Chondrocyte (in vitro differentiated cells): ENCODE measurements at regions not wholly inside any gene's neighbourhood (a gene's known extent, or its start where the extent isn't known, plus 50 kb on each side); places are given as distances from the start of the nearest gene placed in this dataset.

Source experiments
- DNase-seq: peaks from one replicate; pipeline ENCODE4 v3.0.0; 2021; ENCODE audit warnings: mixed read lengths, low spot score
- H3K27ac Mint-ChIP-seq: one replicate; pipeline ENCODE4 v1.8.0; 2021; ENCODE audit warnings: mild to moderate bottlenecking, moderate library complexity, mixed read lengths; ENCODE audit not compliant: unreplicated experiment
- H3K27me3 Mint-ChIP-seq: 2 replicates; pipeline ENCODE4 v1.8.0; 2021; ENCODE audit warnings: low read depth, mixed read lengths
- H3K36me3 Mint-ChIP-seq: 2 replicates; pipeline ENCODE4 v1.8.0; 2021; ENCODE audit warnings: low read depth, mixed read lengths
- H3K4me1 Mint-ChIP-seq: 2 replicates; pipeline ENCODE4 v1.8.0; 2021; ENCODE audit warnings: low read depth, mild to moderate bottlenecking, mixed read lengths
- H3K4me3 Mint-ChIP-seq: one replicate; pipeline ENCODE4 v1.8.0; 2021; ENCODE audit warnings: mild to moderate bottlenecking, moderate library complexity, mixed read lengths; ENCODE audit not compliant: unreplicated experiment
- H3K9me3 Mint-ChIP-seq: 2 replicates; pipeline ENCODE4 v1.8.0; 2021; ENCODE audit warnings: low read depth, mixed read lengths
- CTCF ChIP-seq: fragments of 200-600 bp; sonication (generic); IDR thresholded peaks from 2 replicates; pipeline ENCODE4 v1.5.0; 2021; ENCODE audit warnings: antibody characterized with exemption, mild to moderate bottlenecking, moderate library complexity

- TF ChIP-seq CTCF: no peak
- Mint-ChIP-seq H3K4me1 (peaks cover 7% of the 10 kb centered on the region), H3K4me3 (no peak overlapping the region), H3K27ac (no peak overlapping the region), H3K36me3 (no peaks in the 10 kb centered on the region), H3K9me3 (no peaks in the 10 kb centered on the region), H3K27me3 (peaks cover 47% of the 10 kb centered on the region)
- DNase-seq: no peak
Observed at GRCh38 chr15:69529141-69529540, 76.5 kb downstream of the RPLP1 start.

- TF ChIP-seq CTCF: no peak
- no peaks in the 10 kb centered on the region for H3K36me3 Mint-ChIP-seq
- no peak for DNase-seq
- no peaks in the 10 kb centered on the region for H3K9me3 Mint-ChIP-seq
- no peak overlapping the region for H3K4me3 Mint-ChIP-seq
- peaks cover 7% of the 10 kb centered on the region for H3K4me1 Mint-ChIP-seq
- H3K27ac Mint-ChIP-seq: no peak overlapping the region
- peaks cover 45% of the 10 kb centered on the region for H3K27me3 Mint-ChIP-seq
Observed at GRCh38 chr15:69529961-69530633, 77.5 kb downstream of the RPLP1 start.

DNA sequence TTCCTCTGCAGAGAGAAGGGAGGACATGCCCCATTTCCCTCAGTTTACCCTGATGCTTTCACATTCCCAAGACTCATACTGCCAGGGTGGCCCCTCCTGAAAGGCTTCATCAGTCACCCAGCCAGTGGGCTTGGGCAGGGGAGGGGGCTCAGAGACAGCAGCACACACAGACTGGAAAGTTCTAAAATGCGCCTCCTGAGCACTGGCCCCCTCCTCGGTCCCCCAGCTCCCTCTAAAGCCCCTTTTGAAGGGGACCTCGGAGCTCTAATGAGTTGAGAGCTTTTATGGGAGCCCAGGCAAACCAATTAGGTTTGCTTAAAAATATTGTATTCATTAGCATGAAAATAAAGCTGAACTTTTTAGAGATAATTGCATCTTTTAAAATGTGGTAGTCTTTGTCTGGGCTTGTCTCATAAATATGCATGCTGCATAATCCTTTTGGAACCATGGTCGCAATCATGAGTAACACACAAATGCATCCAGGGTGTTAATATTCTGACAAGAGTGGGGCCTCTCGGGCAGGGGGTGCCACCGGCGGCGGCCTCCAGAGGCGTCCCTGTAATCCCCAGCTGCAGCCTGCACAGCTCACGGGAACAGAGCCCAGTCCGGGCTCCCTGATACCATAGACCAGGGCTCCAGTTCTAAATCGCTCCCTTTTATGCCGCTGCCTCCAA lies 78.5 kb downstream of the RPLP1 start:
- DNase-seq: no peak
- no peaks in the 10 kb centered on the region for H3K9me3 Mint-ChIP-seq
- TF ChIP-seq CTCF: no peak
- H3K27ac Mint-ChIP-seq: no peak overlapping the region
- no peak overlapping the region for H3K4me3 Mint-ChIP-seq
- peaks cover 10% of the 10 kb centered on the region for H3K4me1 Mint-ChIP-seq
- peaks cover 2% of the 10 kb centered on the region for H3K36me3 Mint-ChIP-seq
- H3K27me3 Mint-ChIP-seq: peaks cover 40% of the 10 kb centered on the region

DNA sequence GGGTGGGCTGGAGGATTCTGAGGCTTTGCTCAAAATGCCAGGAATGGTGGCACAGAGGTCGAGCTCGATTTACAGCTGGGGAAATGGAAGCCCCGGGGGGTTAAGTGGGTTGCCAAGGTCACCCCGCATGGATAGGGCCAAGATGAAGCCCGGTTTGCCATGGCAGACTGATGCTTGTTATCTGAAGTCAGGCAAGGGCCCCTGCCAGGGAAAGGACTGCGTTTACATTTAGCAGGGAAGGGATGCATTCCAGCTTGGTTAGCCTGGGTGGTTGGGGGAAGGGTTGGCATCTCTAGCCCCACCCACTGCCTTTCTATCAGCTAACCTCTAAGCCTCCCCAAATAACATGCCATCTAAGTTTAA lies 79.0 kb downstream of the RPLP1 start:
- Mint-ChIP-seq H3K4me3 (no peak overlapping the region), H3K36me3 (peaks cover 2% of the 10 kb centered on the region), H3K4me1 (peaks cover 11% of the 10 kb centered on the region)

DNA sequence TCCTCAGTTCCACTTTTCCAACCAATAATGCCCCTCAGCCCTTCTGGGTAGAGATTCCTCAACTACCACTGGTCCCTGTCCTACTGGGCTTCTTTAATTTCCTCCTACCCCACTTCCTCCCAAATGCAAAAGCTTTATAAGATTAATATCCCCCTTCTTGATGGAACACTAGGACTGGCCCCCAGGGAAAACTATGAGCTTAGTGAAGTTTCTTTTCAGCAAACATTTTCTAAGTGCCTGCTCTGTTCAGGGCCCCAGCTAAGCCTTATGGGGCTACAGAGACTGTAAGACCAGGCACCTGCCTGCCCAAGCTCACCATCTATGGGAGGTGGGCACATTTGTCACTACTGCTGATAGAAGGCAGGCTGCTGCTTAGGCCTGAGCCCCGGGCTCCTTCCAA lies 79.4 kb downstream of the RPLP1 start:
- Mint-ChIP-seq H3K4me1 (peaks cover 14% of the 10 kb centered on the region), H3K4me3 (no peak overlapping the region), H3K27me3 (peaks cover 33% of the 10 kb centered on the region), H3K9me3 (no peaks in the 10 kb centered on the region), H3K27ac (no peak overlapping the region), H3K36me3 (peaks cover 2% of the 10 kb centered on the region)
- no peak for DNase-seq
- no peak for TF ChIP-seq CTCF

More for the DNA sequence above, 79.0 kb downstream of the RPLP1 start:
- TF ChIP-seq CTCF: no peak
- DNase-seq: no peak
- no peak overlapping the region for H3K27ac Mint-ChIP-seq
- no peaks in the 10 kb centered on the region for H3K9me3 Mint-ChIP-seq
- peaks cover 35% of the 10 kb centered on the region for H3K27me3 Mint-ChIP-seq
